ENCODE measurements at regions not wholly inside any gene's neighbourhood (a gene's known extent, or its start where the extent isn't known, plus 50 kb on each side); places are given as distances from the start of the nearest gene placed in this dataset.

GRCh38 chr5:58041884-58042283 lies 418.0 kb downstream of the PLK2 start:
- no peak overlapping the region for H3K27ac ChIP-seq
- no peak for TF ChIP-seq CTCF (conservative IDR thresholded peaks at IDR 0.05)
- TF ChIP-seq ZFX (IDR thresholded peaks at IDR 0.05) = no peak

DNA sequence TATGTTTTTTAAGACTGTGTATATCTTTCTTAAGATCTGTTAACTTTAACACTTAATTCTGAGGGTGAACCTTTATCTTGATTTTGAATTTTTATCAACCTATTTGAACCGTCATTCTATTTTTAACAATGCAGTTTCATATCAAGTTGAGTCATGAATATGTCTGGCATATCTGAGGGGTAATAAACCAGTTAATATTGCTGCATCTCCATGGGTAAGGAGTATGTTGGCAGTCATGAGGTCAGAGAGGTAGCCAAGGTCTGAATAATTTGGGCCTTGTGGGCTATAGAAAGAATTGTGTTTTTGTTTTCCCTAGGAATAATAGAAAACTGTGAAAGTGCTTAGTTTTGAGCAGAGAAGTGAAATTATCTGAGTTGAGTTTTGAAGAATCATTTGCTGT lies 419.0 kb downstream of the PLK2 start:
- H3K27ac ChIP-seq = no peak overlapping the region
- TF ChIP-seq ZFX (IDR thresholded peaks at IDR 0.05) (no peak), CTCF (conservative IDR thresholded peaks at IDR 0.05) (no peak)

DNA sequence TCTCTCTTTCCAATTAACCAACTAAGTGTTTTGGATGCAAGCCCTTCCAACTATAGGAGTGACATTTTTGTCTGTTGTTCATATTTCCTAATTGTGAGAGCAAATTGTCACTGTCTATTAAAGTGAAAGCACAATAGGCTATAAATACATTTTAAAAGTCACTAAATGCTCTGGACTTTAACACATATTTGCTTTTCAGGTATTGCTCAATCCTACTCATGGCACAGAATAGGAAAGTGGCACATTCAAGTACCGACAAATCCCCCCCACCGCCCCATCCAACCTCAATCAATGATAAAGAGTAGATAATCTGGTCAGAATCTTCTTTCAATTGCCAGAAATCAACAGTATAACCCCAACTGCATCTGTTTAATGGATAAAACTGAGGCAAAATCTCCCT lies 419.8 kb downstream of the PLK2 start:
- TF ChIP-seq CTCF (conservative IDR thresholded peaks at IDR 0.05) = no peak
- H3K27ac ChIP-seq = no peak overlapping the region

- no peak overlapping the region for H3K27ac ChIP-seq
- TF ChIP-seq ZFX (IDR thresholded peaks at IDR 0.05) = no peak
- no peak for TF ChIP-seq CTCF (conservative IDR thresholded peaks at IDR 0.05)
These were observed 422.0 kb downstream of the PLK2 start for GRCh38 chr5:58037899-58038298.

- no peak for TF ChIP-seq CTCF (conservative IDR thresholded peaks at IDR 0.05)
- TF ChIP-seq ZFX (IDR thresholded peaks at IDR 0.05) = no peak
- H3K27ac ChIP-seq = no peak overlapping the region
These were observed 434.1 kb downstream of the PLK2 start for GRCh38 chr5:58025809-58026208.

GRCh38 chr5:58024151-58024550 lies 435.7 kb downstream of the PLK2 start:
- H3K27ac ChIP-seq = no peak overlapping the region

DNA sequence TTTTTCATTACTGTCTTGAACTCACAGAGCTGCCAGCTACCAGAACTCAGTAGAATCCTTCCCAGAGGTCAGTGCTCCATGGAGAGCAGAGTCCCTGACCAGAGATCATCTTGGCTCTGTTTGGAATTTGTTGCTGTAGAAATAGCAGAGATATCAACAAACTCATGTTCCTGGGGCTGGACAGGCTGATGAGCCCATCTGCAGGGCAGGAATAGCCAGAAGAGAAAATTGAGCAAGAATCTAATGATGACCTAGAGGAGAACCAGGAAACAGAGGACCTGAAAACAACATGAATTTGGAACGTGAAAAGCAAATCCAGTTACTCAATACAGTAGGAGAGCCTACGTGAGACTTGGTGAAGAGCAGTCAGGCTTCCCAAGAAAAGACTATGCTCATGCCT lies 437.8 kb downstream of the PLK2 start:
- H3K27ac ChIP-seq = no peak overlapping the region
- TF ChIP-seq ZFX (IDR thresholded peaks at IDR 0.05) (no peak), CTCF (conservative IDR thresholded peaks at IDR 0.05) (no peak)

More at GRCh38 chr5:58024151-58024550, 435.7 kb downstream of the PLK2 start:
- no peak for TF ChIP-seq CTCF (conservative IDR thresholded peaks at IDR 0.05)
- TF ChIP-seq ZFX (IDR thresholded peaks at IDR 0.05) = no peak
